ENCODE measurements at regions not wholly inside any gene's neighbourhood (a gene's known extent, or its start where the extent isn't known, plus 50 kb on each side); places are given as distances from the start of the nearest gene placed in this dataset.

- TF ChIP-seq, protein P1, sequence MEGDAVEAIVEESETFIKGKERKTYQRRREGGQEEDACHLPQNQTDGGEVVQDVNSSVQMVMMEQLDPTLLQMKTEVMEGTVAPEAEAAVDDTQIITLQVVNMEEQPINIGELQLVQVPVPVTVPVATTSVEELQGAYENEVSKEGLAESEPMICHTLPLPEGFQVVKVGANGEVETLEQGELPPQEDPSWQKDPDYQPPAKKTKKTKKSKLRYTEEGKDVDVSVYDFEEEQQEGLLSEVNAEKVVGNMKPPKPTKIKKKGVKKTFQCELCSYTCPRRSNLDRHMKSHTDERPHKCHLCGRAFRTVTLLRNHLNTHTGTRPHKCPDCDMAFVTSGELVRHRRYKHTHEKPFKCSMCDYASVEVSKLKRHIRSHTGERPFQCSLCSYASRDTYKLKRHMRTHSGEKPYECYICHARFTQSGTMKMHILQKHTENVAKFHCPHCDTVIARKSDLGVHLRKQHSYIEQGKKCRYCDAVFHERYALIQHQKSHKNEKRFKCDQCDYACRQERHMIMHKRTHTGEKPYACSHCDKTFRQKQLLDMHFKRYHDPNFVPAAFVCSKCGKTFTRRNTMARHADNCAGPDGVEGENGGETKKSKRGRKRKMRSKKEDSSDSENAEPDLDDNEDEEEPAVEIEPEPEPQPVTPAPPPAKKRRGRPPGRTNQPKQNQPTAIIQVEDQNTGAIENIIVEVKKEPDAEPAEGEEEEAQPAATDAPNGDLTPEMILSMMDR (IDR thresholded peaks at IDR 0.05) = no peak
- TF ChIP-seq POLR2A (IDR thresholded peaks at IDR 0.05) = no peak
Measured at GRCh38 chr7:19294619-19295018, 149.4 kb upstream of the FERD3L start.

Data from esophagus squamous epithelium (tissue), 4 donors.